ENCODE measurements at regions not wholly inside any gene's neighbourhood (a gene's known extent, or its start where the extent isn't known, plus 50 kb on each side); places are given as distances from the start of the nearest gene placed in this dataset.
"Not testable (repeated sequence)": the region's sequence is repeated elsewhere in the genome, so short reads cannot be mapped to it uniquely, and the experiment has no call there.

GRCh38 chr2:7655629-7656028 lies 738.4 kb downstream of the RNF144A start:
- no peak for DNase-seq

- DNase-seq, result not testable (repeated sequence)
Observed at GRCh38 chr2:7657526-7657925, 740.3 kb downstream of the RNF144A start.

GRCh38 chr2:7658486-7658885 lies 741.3 kb downstream of the RNF144A start:
- DNase-seq, result no peak

- no peak for DNase-seq
Observed at GRCh38 chr2:7660816-7661215, 743.6 kb downstream of the RNF144A start.

GRCh38 chr2:7661502-7661901 lies 744.3 kb downstream of the RNF144A start:
- no peak for DNase-seq

GRCh38 chr2:7665880-7666279 lies 748.7 kb downstream of the RNF144A start:
- no peak for DNase-seq

- no peak for DNase-seq
Observed at GRCh38 chr2:7666596-7667259, 749.5 kb downstream of the RNF144A start.

GRCh38 chr2:7667260-7667757 lies 750.1 kb downstream of the RNF144A start:
- no peak for DNase-seq

GRCh38 chr2:7670905-7671641 lies 753.9 kb downstream of the RNF144A start:
- no peak for DNase-seq

GRCh38 chr2:7672027-7672684 lies 754.9 kb downstream of the RNF144A start:
- peak; percentile 66 for DNase-seq

- DNase-seq, result no peak
Observed at GRCh38 chr2:7672685-7673071, 755.5 kb downstream of the RNF144A start.

- no peak for DNase-seq
Observed at GRCh38 chr2:7673101-7673500, 755.9 kb downstream of the RNF144A start.

GRCh38 chr2:7673853-7674252 lies 756.6 kb downstream of the RNF144A start:
- DNase-seq, result no peak

GRCh38 chr2:7674606-7675005 lies 757.4 kb downstream of the RNF144A start:
- no peak for DNase-seq

- DNase-seq, result no peak
Observed at GRCh38 chr2:7676714-7677113, 759.5 kb downstream of the RNF144A start.

GRCh38 chr2:7681881-7682461 lies 764.8 kb downstream of the RNF144A start:
- peak; percentile 43 for DNase-seq

- DNase-seq, result peak; percentile 47
Observed at GRCh38 chr2:7683196-7683595, 766.0 kb downstream of the RNF144A start.

- no peak for DNase-seq
Observed at GRCh38 chr2:7683708-7684107, 766.5 kb downstream of the RNF144A start.

- no peak for DNase-seq
Observed at GRCh38 chr2:7685342-7686015, 768.3 kb downstream of the RNF144A start.

GRCh38 chr2:7686016-7686385 lies 768.8 kb downstream of the RNF144A start:
- DNase-seq, result no peak

GRCh38 chr2:7691961-7692656 lies 774.9 kb downstream of the RNF144A start:
- no peak for DNase-seq

- DNase-seq, result no peak
Observed at GRCh38 chr2:7692657-7693161, 775.5 kb downstream of the RNF144A start.

Data from DMS53 (cell line).